HG03575 (cell line): ENCODE measurements at regions not wholly inside any gene's neighbourhood (a gene's known extent, or its start where the extent isn't known, plus 50 kb on each side); places are given as distances from the start of the nearest gene placed in this dataset.
"Not testable (repeated sequence)": the region's sequence is repeated elsewhere in the genome, so short reads cannot be mapped to it uniquely, and the experiment has no call there.

Experiments used
- ATAC-seq: cut with Tn5 transposase; IDR thresholded peaks from one replicate; pipeline ENCODE4 v1.9.1; 2021; ENCODE audit not compliant: unreplicated experiment, insufficient number of reproducible peaks, low FRiP score; ENCODE audit errors: extremely low read depth

DNA sequence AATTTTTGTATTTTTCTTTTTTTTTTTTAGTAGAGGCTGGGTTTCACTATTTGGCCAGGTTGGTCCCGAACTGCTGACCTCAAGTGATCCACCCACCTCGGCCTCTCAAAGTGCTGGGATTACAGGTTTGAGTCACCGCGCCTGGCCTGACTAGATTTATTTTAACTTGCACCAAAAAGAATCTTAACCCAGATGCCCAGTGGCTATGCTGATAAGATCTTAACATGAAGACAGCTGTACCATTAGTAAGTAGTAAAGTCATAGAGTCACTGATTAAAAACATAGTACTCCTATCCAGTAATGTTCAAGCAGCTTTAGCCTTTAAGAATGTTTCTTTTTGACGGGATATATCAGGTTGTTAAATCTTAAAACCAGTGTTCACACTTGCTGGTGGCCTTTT lies 1061.8 kb upstream of the FLRT2 start:
- no peak for ATAC-seq

DNA sequence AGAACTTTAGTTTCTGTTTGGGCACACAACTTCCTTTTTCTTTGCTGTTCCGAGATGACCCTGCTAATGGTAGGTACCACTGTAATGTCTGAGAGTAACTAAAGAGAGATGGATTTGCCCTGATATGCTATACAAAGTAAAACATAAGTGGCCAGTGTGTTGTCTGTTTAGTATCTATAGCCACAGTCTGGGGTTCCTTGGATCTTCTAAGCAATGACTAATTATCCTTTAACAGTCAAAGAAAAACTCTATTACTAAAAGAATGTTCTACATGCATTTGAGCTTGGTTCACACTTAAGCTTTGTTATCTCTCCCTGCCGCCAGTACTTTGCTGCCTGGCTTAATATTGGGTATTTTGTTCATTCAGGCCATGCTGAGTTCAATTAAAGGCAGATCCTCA lies 1051.9 kb upstream of the FLRT2 start:
- ATAC-seq: no peak

DNA sequence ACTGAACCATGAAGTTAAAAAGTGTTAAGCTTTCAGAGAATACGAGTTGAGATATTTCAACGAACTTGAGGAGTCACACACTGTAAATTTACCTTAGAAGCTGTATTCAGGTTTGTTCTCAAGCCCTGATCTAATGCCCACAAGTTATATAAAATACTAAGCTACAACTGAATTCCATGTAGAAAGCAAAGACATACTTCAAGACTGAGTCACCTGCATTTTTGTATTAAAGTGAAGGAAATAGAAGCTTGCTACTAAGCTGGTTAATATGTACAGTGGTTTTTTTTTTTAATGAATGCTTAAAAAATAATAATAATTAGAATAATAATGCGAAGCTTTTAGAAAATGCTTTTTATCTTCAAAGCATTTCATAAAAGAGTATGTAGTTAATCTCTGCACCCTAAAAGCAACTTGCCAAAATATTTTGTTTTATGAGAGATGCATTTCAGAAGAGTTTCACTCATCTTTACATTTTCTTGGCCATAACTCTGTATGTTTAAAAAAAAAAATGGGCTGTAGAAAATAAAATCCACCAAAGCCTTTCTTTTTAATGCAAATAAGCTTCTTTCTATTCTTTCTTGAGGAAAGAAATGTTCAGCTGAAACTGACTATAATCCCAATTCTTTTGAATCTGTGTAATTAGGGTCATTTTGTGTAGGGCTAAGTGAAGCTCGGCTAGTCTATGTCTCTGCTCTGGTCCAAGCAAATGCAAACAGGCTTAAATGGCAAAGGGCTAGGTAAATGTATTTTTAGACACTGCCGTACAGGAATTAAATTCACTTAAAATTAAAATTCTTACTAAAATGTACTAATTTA lies 1047.5 kb upstream of the FLRT2 start:
- no peak for ATAC-seq

DNA sequence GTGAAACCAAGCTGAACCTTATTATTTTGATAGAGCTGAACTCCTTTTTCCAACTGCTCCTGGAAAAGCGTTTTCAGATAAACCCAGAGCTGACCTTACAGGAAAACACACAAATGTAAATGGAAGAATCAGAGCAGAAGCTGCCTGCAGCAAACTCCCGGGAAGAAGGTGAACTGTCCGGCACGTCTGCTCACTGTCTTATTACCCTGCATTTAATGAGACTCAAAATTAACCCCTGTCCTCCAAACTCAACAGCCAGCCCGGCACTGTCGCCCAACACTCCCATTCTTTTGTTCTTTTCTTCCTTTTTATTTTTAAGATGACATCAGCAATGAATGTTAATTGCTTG lies 1046.9 kb upstream of the FLRT2 start:
- no peak for ATAC-seq

DNA sequence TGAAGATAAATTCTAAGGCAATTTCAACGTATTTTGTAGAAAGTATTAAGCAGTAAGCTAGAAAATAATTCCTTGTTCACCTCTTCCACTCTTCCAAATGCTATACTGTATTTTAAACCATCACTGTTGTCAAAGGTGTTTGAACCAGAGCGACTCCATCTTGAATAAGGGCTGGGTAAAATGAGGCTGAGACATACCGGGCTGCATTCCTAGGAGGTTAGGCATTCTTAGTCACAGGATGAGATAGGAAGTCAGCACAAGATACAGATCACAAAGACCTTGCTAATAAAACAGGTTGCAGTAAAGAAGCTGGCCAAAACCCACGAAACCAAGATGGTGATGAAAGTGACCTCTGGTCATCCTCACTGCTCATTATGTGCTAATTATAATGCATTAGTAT lies 1045.7 kb upstream of the FLRT2 start:
- ATAC-seq: not testable (repeated sequence)

DNA sequence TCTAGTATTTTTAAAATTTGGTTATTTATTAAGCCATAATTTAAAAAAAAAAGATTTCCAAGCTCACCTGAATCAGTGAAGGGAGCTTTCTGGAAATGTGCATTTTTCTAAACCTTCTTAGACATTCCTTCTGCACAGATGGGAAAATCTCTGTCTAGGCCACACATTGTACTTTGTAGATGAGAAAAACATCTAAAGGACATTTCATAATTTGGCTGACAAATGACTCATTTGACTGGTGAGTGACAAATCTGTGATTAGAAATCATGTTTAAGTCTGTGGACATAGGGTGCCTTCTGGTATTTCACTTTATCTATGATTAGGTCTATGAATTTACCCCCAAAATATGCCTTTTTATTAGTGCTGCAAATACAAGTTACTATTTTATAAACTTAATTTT lies 1044.9 kb upstream of the FLRT2 start:
- no peak for ATAC-seq

DNA sequence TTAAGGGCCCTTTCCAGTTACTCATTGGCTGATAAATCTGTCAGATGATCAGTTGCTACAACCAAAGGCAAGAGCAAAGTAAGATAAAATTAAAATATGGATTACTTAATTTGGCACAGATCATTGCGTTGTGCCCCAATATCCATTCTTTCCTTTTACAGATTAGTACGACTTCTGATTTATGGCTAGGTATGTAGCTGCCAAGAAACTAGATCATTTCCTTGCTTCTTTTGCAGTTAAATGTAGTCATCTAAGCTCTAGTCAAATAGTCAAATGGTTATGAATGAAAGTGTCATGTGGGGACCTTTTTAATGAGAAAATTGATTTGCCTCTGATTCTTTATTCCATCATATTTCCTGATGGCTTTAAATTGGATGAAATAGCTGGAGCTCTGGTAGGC lies 1039.9 kb upstream of the FLRT2 start:
- no peak for ATAC-seq

DNA sequence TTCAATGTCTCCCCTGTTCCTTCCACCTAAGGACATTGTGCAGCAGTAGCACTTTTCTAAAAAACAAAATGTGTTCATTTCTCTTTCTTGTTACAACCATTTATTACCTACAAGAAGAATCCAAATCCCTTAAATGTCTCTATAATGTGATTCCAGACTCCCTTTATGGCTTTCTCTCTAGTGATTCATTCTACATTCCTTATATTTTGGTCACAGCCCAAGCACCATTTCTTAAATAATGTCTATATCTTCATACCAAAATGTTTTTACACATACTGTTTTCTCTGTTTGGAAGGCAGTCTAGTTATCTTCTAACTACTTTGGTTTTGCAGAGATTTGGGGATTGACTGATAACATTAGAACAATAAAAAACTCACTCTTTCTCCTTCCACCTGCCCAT lies 1037.3 kb upstream of the FLRT2 start:
- no peak for ATAC-seq

DNA sequence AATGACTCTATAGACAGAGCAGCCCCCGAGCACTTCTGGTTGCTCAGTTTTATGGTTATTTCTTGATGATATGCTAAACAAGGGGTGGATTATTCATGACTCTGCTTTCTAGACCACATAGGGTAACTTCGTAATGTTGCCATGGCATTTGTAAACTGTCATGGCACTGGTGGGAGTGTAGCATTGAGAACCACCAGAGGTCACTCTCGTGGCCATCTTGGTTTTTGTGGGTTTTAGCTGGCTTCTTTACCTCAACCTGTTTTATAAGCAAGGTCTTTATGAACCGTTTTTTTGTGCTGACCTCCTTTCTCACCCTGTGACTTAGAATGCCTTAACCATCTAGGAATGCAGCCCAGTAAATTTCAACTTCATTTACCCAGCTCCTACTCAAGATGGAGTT lies 1036.2 kb upstream of the FLRT2 start:
- ATAC-seq: no peak

DNA sequence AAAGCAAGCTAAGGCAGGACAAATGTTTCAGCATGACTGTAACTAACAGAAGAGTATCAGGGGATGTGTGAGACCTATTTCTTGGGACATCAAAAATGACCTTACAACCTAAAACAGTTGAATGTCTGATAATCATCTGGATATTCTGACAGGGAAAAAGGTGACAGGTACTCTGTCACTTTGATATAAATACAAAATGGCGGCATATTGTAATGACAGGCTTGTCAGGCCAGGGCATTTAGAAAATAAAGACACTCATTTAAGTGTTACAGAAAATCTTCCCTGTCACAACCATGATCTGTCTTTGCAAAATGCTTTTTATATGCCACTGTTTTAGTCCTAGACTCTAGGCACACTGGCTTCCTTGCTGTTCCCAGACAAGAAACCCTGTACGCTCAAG lies 1033.3 kb upstream of the FLRT2 start:
- no peak for ATAC-seq

DNA sequence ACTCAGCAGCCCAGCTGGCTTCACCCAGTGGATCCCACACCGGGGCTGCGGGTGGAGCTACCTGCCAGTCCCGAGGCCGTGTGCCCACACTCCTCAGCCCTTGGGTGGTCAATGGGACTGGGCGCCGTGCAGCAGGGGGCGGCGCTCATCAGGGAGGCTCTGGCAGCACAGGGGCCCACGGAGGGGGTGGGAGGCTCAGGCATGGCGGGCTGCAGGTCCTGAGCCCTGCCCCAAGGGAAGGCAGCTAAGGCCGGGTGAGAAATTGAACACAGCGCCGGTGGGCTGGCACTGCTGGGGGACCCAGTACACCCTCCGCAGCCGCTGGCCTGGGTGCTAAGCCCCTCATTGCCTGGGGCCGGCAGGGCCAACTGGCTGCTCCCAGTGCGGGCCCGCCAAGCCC lies 1017.1 kb upstream of the FLRT2 start:
- ATAC-seq: not testable (repeated sequence)

DNA sequence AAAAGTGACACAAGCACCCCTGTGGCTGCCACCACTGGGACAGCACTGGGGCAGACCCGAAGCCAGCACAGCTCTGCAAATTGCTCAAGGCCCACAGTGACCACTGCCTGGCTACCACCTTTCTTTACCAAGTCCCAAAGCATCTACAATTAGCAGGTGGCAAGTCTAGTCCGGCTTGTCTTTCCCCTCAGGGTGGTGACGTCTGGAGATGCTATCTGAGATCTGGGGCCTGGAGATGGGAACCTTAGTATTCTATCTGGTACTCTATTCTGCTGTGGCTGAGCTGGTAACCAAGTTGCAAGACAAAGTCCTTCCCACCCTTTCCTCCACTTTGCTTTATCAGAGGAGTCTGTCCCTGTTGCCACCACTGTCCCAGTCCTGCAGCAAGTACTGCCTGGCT lies 1010.1 kb upstream of the FLRT2 start:
- no peak for ATAC-seq

DNA sequence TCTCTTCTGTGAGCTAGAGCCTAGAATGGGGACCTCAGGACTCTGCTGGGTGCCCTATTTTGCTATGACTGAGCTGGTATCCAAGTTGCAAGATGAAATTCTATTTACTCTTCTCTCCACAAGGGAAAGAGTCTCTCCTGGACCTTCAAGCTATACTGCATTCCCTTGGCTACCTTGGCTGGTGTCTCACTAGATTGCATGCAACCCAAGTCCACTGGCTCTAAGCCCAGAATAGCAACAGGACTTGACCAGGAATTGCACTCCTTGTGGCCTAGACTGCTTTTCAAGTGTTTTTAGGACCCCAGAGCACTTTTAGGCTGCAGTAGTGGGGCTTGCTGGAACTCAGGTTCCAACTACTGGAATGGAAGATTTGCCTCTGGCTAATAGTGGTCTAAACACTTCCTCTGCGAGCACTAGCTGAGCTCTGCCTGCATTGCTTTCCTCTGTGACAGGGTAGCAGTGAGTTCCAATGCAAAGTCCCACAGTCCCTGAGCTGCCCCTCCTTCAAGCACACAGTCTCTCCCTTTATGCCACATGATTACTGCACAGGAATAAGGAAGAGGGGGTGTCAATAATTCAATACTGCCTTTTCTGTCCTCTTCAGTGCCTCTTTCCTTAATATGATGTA lies 1009.1 kb upstream of the FLRT2 start:
- ATAC-seq: no peak

DNA sequence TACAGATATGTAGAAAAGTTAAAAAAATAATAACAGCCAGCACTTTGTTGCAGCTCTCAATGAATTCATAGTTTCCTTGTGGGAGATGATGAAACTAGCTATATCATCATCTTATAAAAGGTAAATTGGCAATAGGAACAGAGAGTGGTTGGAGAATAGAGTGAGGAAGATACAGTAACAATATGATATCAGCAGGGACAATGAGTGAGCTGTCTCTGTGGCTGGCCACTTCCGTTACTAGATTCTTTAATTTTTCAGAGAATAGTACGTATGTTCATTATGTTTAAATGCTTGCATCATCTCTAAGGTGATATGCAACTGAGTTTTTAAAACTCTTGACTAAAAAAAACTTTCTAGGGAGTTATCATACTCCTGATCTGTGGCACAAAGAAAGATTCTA lies 1006.2 kb upstream of the FLRT2 start:
- ATAC-seq: no peak

DNA sequence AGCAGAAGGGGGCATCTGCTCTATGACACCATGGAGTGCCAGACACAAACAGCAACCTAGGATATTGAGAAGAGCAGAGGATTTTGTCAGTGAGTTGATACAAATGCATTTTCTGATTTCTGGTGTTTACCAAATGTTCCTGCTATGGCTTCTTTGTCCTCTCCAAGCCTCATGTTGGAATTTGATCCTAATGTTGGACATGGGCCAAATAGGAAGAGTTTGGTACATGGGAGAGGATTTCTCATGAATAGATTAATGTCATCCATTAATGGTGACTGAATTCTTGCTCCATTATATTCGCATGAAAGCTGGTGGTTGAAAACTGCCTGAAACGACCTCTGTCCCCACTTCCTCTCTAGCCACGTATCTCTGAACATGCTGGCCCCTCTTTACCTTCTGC lies 1002.2 kb upstream of the FLRT2 start:
- no peak for ATAC-seq

DNA sequence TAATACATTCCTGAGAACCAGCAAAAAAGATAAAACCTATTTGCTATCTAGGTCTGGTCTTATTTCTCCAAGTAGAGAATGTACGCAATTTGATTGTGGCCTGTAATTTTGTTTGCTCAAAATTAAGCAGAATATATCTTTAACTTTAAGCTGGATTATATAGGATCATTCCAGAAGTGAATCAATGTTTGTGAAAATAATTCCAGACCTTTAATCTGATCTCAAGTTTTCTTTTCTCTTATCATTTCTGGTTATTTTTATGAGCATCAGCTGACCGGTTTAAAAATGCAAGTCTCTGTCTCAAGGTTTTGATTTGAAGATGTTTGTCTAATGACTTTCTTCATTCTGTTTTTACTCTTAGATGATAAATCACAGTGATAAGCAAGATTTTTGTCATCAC lies 997.9 kb upstream of the FLRT2 start:
- ATAC-seq: no peak

DNA sequence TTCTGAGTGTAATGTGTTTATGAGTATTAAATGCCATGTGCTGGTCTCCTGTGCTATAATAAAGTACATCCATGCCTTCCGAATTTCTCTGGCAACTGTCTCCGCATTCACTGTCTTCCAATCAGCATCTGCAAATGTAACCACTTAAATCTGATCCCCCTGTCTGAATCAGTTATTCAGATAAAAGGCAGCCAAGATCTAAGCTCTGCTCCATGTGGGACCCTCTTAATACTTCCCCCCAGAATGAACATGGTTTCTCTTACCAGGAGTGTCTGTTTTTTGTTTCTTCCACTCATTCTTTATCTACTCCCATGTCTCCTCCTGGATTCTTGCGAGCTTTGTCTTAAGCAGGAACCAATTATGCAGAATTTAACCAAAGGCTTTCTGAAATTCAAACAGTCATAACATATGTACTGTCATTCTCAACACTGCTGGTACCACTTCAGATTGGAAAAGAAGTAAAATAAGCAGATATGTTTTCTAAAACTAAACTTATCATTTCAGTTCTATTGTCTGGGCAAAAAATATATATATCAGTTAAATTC lies 996.7 kb upstream of the FLRT2 start:
- ATAC-seq: no peak

DNA sequence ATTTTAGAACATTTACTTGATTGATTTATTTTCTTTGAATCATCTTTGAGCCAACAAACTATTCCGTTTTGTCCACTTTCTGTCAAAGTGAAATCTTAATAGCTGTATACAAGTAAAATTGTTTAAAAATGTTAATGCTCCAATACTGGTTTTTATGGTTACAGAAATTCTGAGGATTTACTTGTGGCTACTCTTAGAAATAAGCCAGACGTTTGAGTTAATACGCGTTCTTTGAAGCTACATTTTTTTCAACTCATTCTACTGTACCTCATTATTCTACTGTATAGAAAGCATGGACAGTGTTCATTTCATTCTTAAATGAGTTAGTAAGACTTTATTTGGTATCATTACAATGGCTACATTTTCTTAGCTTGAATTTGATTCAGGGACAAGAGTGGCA lies 996.2 kb upstream of the FLRT2 start:
- ATAC-seq: no peak

DNA sequence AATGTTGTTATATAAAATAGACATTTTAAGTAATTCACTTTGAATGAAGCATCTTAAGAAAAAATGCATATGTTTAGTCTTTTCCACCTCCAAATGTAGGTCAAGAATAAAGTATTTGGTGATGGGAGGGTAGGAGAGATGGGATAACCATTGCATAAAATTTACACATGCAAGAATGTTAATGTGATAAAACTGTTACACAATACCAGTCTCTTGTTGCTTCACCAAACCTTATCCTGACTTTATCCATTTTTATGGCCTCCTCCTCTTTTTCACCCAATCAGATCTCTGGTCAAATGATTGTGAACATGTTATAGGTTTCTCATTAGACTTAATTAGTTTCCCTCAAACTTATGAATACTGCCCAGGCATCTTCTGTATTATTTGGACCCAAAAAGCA lies 994.5 kb upstream of the FLRT2 start:
- ATAC-seq: no peak

DNA sequence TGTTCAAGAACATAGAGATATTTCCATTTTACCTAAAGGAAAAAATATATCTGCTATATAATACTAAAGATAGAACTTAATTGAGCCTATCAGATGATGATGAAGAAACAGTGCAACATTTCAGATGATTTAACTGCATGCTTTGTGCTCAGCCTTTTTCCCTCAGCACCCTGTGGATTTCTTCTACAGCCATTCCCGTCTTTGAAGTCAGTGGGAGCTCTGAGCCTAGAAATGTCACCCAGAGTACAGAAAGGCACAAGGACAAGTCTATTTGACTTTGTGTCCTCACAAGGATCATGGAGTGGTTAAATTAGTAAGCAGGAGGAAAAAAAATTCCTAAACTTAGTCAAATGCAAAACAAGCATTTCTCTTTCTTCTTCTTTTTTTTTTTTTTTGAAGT lies 994.0 kb upstream of the FLRT2 start:
- no peak for ATAC-seq

DNA sequence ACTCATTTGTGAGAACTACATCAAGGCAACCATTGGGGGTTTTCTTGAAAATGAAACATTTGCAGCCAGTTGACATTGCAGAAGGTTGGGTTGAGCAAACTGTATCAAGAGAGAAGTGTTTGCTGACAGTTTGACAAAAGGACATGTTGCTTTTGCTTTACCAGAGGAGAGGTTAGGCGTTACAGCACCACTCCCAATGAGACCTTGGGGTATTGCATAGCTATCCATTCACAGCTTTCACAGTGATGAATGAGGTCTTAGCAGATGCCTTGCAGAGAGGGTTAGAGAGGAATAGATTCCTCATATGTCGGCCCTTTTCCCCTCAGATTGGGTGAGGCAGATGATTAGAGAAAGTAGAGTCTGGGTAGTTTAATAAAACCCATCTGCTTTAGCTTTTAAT lies 988.9 kb upstream of the FLRT2 start:
- ATAC-seq: no peak
